ENCODE measurements at regions not wholly inside any gene's neighbourhood (a gene's known extent, or its start where the extent isn't known, plus 50 kb on each side); places are given as distances from the start of the nearest gene placed in this dataset.
"Not testable (repeated sequence)": the region's sequence is repeated elsewhere in the genome, so short reads cannot be mapped to it uniquely, and the experiment has no call there.

DNA sequence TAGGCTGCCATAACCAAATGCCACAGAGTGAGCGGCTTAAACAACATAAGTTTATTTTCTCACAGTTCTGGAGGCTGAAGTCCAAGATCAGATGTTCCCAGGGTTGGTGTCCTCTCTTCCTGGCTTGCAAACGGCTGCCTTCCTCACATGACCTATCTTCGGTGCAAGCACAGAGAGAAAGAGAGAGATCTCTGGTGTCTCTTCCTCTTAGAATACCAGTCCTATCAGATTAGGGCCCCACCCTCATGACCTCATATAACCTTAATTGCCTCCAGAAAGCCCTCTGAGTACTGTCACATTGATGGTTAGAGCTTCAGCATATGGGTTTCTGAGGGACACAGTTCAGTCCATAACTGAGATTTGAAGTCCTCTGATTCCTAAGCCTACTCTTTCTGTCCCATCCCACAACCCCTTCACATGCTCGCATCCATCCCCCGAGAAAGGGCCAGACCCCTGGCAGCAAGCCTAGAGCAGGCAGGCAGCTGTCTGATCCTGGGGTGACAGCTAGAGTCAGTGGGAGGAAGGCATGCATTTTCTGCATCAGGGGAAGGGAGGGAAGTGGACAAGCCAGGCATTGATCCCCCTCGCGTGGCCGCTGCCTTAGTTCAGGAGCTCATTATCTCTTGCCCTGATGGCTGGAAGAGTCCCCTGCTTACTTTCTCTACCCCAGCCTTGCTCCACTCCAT lies 114.1 kb downstream of the FAR1 start:
- ChIA-PET CTCF (interaction anchor here (1.4 kb wide), 1 partner anchor 10 kb away, joined by 5 read pairs; no protein-coding TSS in a partner anchor), POLR2A (no interaction called here)

DNA sequence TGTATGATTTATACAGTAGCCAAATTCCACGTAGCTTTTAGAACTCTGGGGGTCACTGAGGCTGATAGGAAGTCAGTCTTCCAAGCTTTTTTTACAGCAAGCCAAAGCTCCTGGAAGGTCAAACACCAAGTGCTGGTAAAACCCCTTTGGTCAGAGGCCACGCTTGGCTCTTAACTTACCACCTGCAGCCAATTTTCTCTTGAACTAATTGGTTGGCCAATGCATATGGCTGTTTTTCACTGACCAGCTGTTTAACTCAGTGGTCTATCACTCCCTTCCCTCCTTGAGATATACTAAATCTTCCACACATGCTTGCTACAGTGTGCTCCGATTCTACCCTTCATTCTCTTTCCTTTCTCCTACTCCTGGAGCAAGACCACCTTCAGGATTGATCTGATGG lies 116.0 kb downstream of the FAR1 start:
- POLR2A ChIA-PET: no interaction called here
- CTCF ChIA-PET: no interaction called here

GRCh38 chr11:13784855-13785254 lies 116.4 kb downstream of the FAR1 start:
- POLR2A ChIA-PET: no interaction called here
- CTCF ChIA-PET: no interaction called here

DNA sequence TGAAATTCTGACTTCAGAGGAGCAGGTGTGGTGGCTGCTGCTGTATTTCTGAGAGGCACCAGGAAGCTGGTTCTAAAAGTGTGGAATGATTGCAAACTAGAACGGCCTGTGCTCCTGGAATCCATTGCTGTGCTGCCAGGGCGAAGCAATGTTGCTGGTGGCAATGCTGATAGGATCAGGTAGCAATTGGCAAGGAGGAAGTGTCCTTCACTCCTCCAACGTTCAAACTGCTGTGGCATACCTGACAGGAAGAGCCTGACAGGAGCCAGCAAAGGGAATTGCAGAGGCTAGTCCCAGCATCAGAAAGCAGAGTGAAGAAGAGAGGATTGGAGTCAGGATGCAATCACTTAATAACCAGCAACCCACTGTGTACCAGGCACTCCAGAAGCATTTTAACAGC lies 118.2 kb downstream of the FAR1 start:
- CTCF ChIA-PET: interaction anchor here (1.7 kb wide), 1 partner anchor 10 kb away, joined by 4 read pairs; no protein-coding TSS in a partner anchor
- POLR2A ChIA-PET: no interaction called here

- POLR2A ChIA-PET, CTCF ChIA-PET: not testable (repeated sequence)
These were observed 129.1 kb downstream of the FAR1 start for GRCh38 chr11:13797616-13798015.

DNA sequence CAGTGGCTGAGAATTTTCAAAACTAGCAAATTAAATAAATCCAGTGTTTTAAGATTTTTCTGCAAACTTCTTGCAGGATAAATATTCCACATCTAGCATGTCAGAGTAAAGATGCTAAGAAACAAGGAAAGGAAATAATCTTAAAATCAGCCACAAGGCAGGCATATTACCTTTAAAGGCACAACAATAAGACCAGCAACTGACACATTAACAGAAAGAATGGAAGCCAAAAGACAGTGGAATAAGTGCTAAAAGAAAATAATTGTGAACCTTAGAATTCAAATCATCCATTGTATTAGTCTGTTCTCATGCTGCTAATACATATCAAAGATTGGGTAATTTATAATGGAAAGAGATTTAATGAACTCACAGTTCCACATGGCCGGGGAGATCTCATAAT lies 132.4 kb downstream of the FAR1 start:
- ChIA-PET CTCF (no interaction called here), POLR2A (no interaction called here)

DNA sequence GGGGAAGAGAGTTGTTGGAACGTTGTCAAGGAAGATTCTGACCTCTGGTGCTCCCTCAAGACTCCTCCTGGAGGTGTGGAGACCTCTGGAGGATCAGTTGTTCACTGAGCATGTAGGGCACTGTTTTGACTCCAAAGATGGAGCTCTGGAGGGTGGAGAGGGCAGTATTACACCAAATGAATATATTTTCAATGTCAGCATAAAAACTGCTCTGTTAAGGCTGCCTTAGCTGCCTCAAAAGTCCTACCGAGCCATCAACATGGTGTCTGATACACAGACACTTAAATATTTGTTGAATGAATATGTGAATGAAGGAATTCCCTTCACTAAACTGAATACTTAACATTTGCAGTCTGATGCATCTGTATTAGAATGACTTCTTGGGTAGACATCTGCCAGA lies 144.2 kb upstream of the SPON1 start:
- ChIA-PET POLR2A (no interaction called here), CTCF (no interaction called here)

DNA sequence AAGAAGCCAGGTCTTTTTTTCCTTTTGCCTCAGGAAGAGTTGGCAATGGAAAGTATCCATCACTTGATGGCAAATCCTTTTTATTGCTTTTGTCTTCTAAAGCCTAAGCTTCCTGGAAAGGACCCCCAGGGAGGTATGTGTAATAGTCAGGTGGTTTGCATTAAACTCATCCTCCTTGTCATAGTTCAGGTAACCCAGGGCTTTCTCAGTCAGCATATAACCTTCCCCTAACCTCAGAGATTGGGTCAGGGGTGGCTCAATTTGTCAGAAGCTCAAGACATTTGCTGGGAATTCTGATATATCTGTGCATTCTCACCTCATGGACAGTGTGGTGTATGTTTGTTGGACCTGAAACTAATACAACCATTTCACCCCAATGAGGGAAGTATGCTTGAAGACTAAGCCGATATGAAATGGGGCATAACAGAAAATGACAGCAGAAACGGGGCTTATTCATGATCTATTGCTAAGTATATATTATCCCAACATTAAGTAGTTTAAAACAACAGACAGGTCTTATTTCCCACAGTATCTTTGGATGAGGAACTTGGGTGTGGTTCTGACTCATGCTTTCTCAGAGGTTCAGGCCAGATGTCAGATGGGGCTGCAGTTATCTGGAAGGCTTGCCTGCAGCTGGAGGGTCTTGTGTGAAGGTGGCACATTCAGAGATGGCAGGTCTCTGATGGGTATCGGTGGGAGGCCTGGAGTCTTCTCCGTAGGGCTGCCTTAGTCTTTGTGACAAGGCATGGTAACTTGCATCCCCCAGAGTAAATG lies 135.8 kb upstream of the SPON1 start:
- ChIA-PET POLR2A (no interaction called here), CTCF (interaction anchor here (1.0 kb wide), 1 partner anchor 9 kb away, joined by 3 read pairs; no protein-coding TSS in a partner anchor)

- CTCF ChIA-PET: no interaction called here
- POLR2A ChIA-PET: no interaction called here
These were observed 130.8 kb upstream of the SPON1 start for GRCh38 chr11:13831696-13832095.

DNA sequence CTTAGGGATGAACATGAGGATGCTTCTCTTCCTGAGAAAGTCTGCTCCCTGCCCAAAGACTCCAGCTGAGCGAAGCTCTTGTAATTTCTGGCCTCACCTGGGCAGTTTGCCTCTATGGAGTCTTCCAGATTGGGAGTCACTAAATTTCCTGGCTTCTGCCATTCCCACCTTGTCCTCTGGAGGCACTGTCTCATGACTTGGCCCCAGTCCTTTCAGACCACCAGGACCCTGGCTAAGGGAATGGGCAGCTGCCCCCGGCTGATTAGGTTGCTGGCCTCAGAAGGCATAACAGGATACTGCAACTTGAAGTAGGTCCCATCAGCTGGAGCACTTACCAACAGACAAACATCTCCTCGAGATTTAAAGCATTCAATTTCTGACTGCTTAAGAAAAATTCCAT lies 128.1 kb upstream of the SPON1 start:
- CTCF ChIA-PET: interaction anchor here (0.9 kb wide), 1 partner anchor 69 kb away, joined by 3 read pairs; no protein-coding TSS in a partner anchor
- POLR2A ChIA-PET: no interaction called here

GRCh38 chr11:13836666-13837065 lies 125.9 kb upstream of the SPON1 start:
- POLR2A ChIA-PET: no interaction called here
- CTCF ChIA-PET: no interaction called here

DNA sequence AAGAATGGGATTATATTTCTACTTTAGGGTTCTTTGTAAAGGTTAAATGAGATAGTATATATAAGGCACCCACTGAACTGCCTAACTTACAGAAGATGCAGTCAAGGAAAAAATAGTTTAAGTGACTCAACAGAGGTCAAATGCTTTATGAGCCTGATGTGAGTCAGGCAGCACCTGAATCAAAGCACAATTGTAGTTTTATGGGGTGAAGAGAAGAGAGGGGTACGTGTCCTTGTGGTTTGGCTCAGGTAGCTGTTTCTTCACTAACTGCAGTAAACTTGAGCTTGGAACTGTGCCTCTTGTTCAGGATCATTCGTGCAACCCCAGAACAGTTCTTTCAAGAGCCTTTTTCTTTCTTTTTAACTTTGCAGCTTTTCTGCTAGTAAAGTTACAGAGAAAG lies 125.2 kb upstream of the SPON1 start:
- CTCF ChIA-PET: no interaction called here

GRCh38 chr11:13841393-13841792 lies 121.1 kb upstream of the SPON1 start:
- ChIA-PET CTCF (interaction anchor here (1.1 kb wide), 1 partner anchor 12 kb away, joined by 4 read pairs; no protein-coding TSS in a partner anchor), POLR2A (no interaction called here)

More for the DNA sequence above, 125.2 kb upstream of the SPON1 start:
- POLR2A ChIA-PET: no interaction called here

GRCh38 chr11:13848031-13848430 lies 114.5 kb upstream of the SPON1 start:
- ChIA-PET CTCF (no interaction called here), POLR2A (no interaction called here)

DNA sequence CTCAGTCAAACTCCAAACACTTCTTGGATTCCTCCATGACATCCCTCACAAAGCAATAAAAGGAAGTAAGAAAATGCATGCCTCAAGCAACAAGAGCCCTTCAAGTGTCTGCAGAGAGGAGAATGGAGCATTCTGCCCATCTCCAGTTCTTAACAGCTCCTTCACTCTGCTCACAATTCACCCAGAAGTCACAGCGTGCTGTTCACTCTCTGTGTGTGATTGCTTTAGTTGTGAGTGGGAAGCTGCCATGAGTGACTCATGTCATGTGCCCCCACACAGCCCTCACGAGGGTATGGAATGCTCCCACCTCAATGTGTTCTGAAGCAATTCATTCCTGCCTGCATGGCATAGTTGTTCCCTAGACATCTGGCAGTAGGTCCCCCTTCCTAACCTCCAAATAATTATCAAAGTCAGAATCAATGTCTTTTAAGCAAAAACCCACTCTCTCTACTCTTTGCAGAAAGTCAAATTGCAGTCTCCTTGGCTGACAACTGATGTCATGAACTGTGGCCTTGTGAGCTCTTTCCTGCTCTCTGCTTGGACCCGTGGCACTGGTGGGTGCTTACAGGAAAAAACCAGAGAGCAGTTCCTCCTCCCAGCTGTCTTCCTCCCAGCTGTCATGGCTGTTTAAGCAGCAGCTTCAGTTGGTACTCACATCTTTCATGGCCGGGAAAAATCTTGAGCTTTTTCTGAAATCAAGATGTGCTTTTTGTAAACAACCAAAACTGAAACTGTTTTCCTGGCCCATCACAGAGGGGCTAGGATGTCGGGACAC lies 112.1 kb upstream of the SPON1 start:
- POLR2A ChIA-PET: no interaction called here
- CTCF ChIA-PET: no interaction called here

DNA sequence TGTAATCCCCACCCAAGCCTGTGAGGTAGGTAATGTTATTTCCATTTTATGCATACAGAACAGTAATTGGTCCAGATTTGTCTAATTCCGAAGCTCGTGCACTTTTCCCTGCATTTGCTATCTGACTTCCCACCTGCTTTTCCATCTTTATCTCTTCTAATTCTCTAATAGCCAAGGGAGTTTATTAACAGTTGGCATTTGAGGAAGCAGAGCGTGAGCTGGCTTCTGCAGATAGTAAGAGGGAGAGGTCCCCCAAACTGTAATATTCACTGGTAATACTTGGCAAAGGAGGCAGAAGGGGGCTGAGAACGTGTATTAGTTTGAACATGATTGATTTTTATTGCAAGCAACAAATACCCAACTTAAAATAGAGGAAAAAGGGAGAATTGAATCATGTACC lies 110.8 kb upstream of the SPON1 start:
- CTCF ChIA-PET: no interaction called here
- POLR2A ChIA-PET: no interaction called here

DNA sequence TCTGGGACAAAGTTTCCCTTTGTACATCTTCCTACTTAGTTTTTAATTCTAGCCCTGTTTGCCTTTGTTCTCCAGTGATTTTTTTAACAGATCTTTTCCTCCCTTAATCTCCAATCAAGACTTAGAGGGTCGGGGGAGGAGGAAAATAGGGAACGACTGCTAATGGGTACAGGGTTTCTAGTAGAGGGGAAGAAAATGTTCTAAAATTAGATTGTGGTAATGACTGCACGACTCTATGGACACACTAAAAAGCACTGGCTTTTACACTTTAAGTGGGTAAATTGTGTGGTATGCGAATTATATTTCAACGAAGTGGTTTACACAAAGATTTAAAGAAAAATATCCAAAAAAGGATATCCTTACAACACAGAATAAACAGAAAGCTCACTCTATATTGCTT lies 110.0 kb upstream of the SPON1 start:
- ChIA-PET CTCF (no interaction called here), POLR2A (no interaction called here)

GRCh38 chr11:13857828-13858227 lies 104.7 kb upstream of the SPON1 start:
- ChIA-PET CTCF (no interaction called here), POLR2A (no interaction called here)

- CTCF ChIA-PET: no interaction called here
- POLR2A ChIA-PET: no interaction called here
These were observed 102.6 kb upstream of the SPON1 start for GRCh38 chr11:13859892-13860291.

- ChIA-PET POLR2A (no interaction called here), CTCF (no interaction called here)
These were observed 101.1 kb upstream of the SPON1 start for GRCh38 chr11:13861411-13861810.

GRCh38 chr11:13862845-13863392 lies 99.6 kb upstream of the SPON1 start:
- ChIA-PET POLR2A (no interaction called here), CTCF (no interaction called here)

Measured in activated CD8-positive, alpha-beta memory T cell treated with anti-CD3 and anti-CD28 coated beads for 36 hours (primary cell).